Neural progenitor cell (in vitro differentiated cells): ENCODE measurements at regions not wholly inside any gene's neighbourhood (a gene's known extent, or its start where the extent isn't known, plus 50 kb on each side); places are given as distances from the start of the nearest gene placed in this dataset.

Experiments
- CTCF ChIP-seq: fragments of 200-600 bp; sonication (generic); IDR thresholded peaks from 2 replicates; pipeline ENCODE4 v1.5.1; 2017; ENCODE audit warnings: antibody characterized with exemption, mild to moderate bottlenecking
- EZH2 ChIP-seq: fragments of 200-600 bp; sonication (generic); IDR thresholded peaks from 2 replicates; pipeline ENCODE4 v1.6.1; 2017; ENCODE audit warnings: antibody characterized with exemption, mild to moderate bottlenecking, moderate library complexity
- EZH2phosphoT487 ChIP-seq: fragments of 200-600 bp; sonication (generic); IDR thresholded peaks from 2 replicates; pipeline ENCODE4 v1.6.1; 2017; ENCODE audit warnings: antibody characterized with exemption

- TF ChIP-seq CTCF (no peak), EZH2phosphoT487 (no peak), EZH2 (no peak)
These were observed 196.3 kb upstream of the NFIA start for GRCh38 chr1:60886090-60886489.
